ENCODE measurements at regions not wholly inside any gene's neighbourhood (a gene's known extent, or its start where the extent isn't known, plus 50 kb on each side); places are given as distances from the start of the nearest gene placed in this dataset.

- TF ChIP-seq CTCF (IDR thresholded peaks at IDR 0.05 in 4 of 5, conservative IDR thresholded peaks at IDR 0.05 in 1 of 5) (no peak), POLR2A (IDR thresholded peaks at IDR 0.05) (no peak)
These were observed 798.3 kb upstream of the TMEFF2 start for GRCh38 chr2:192993059-192993458.
